GM18909 (cell line): ENCODE measurements at regions not wholly inside any gene's neighbourhood (a gene's known extent, or its start where the extent isn't known, plus 50 kb on each side); places are given as distances from the start of the nearest gene placed in this dataset.

Source experiments
- ATAC-seq: cut with Tn5 transposase; IDR thresholded peaks from one replicate; pipeline ENCODE4 v1.9.1; 2021; ENCODE audit warnings: mild to moderate bottlenecking; ENCODE audit not compliant: unreplicated experiment, poor library complexity

GRCh38 chr5:117245130-117245529 lies 670.5 kb upstream of the SEMA6A start:
- no peak for ATAC-seq

GRCh38 chr5:117242028-117242427 lies 667.4 kb upstream of the SEMA6A start:
- ATAC-seq: no peak

GRCh38 chr5:117236941-117237340 lies 662.3 kb upstream of the SEMA6A start:
- ATAC-seq: no peak

GRCh38 chr5:117235786-117236185 lies 661.2 kb upstream of the SEMA6A start:
- ATAC-seq: no peak

- ATAC-seq: no peak
Measured at GRCh38 chr5:117230375-117230774, 655.8 kb upstream of the SEMA6A start.

- ATAC-seq: no peak
Measured at GRCh38 chr5:117220730-117221129, 646.1 kb upstream of the SEMA6A start.

GRCh38 chr5:117218789-117219188 lies 644.2 kb upstream of the SEMA6A start:
- ATAC-seq: no peak

GRCh38 chr5:117212866-117213265 lies 638.2 kb upstream of the SEMA6A start:
- no peak for ATAC-seq

GRCh38 chr5:117210796-117211195 lies 636.2 kb upstream of the SEMA6A start:
- ATAC-seq: no peak

GRCh38 chr5:117209479-117209878 lies 634.9 kb upstream of the SEMA6A start:
- ATAC-seq: no peak

GRCh38 chr5:117207088-117207668 lies 632.6 kb upstream of the SEMA6A start:
- no peak for ATAC-seq

GRCh38 chr5:117205894-117206293 lies 631.3 kb upstream of the SEMA6A start:
- no peak for ATAC-seq

- no peak for ATAC-seq
Measured at GRCh38 chr5:117204926-117205869, 630.6 kb upstream of the SEMA6A start.

GRCh38 chr5:117204404-117204803 lies 629.8 kb upstream of the SEMA6A start:
- no peak for ATAC-seq

- ATAC-seq: no peak
Measured at GRCh38 chr5:117203584-117203983, 629.0 kb upstream of the SEMA6A start.

GRCh38 chr5:117201001-117201400 lies 626.4 kb upstream of the SEMA6A start:
- no peak for ATAC-seq

GRCh38 chr5:117195076-117195475 lies 620.5 kb upstream of the SEMA6A start:
- no peak for ATAC-seq

GRCh38 chr5:117191251-117191650 lies 616.6 kb upstream of the SEMA6A start:
- ATAC-seq: no peak

- ATAC-seq: no peak
Measured at GRCh38 chr5:117189784-117190183, 615.2 kb upstream of the SEMA6A start.

GRCh38 chr5:117188211-117188610 lies 613.6 kb upstream of the SEMA6A start:
- ATAC-seq: no peak

- no peak for ATAC-seq
Measured at GRCh38 chr5:117186751-117187150, 612.1 kb upstream of the SEMA6A start.

GRCh38 chr5:117183326-117183725 lies 608.7 kb upstream of the SEMA6A start:
- ATAC-seq: no peak
